SH-SY5Y (cell line): ENCODE measurements at regions not wholly inside any gene's neighbourhood (a gene's known extent, or its start where the extent isn't known, plus 50 kb on each side); places are given as distances from the start of the nearest gene placed in this dataset.

ENCODE experiments used
- GATA2 ChIP-seq: IDR thresholded peaks from 2 replicates; pipeline ENCODE4 v1.6.1; 2011; ENCODE audit warnings: mild to moderate bottlenecking, low read depth, low read length
- GATA3 ChIP-seq: IDR thresholded peaks from 2 replicates; pipeline ENCODE4 v1.6.1; 2011; ENCODE audit warnings: low read depth, mild to moderate bottlenecking, low read length, moderate library complexity

DNA sequence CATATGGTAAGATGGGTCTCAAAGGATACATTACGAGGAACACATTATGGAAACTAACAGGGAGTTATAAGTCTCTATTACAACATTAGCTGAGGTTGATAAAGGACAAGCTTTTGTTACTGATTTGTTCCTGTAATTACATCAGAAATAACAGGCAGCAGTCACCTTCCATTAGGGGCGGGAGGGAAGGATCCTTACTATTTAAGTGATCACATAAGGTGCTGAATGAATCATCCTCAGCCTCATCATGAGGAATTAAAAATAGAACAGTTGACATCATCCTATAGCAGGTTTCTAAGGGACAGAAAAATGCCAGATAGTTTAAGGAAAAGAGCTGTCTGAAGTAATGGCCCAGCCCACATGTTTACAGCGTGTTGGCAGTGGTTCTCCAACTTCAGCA, 86.9 kb upstream of the MGAT5 start:
- no peak for TF ChIP-seq GATA2
- no peak for TF ChIP-seq GATA3

DNA sequence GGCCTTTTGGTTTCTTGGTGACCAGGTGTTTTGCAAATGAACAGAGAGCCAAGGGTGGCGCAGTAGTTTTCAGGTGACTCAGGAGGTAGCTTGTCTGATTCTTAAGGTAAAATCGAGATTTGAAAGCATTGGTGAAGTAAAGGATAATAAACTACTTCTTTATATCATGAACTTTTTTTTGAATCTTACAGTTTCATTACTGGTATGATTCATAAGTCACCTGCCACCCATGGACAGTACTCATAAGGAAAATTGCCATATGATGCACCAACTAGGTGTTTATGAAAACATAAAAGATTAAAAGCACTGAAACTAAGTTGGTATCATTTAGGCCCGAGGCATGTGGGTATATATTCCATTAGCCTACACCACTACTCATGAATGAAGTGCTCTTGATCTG, 84.1 kb upstream of the MGAT5 start:
- TF ChIP-seq GATA2 = no peak
- no peak for TF ChIP-seq GATA3

DNA sequence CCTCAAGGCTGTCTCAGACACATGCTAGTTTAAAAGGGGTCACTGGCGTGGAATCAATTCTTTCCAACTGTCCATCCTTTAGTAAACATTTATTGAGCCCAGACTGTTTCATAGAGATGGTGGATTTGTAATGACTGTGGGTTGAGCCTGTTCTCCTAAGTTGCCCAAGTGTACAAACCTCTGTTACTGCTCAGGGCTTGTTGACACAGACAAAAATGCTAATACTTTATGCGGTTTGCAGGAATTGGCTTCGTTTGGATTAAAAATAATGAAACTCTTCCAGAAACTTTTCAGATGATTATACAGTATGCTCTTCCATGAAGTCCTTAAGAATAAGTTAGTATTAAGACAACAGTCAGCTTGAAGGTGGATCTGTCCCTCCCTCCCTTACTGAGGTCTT, 83.6 kb upstream of the MGAT5 start:
- TF ChIP-seq GATA3 = no peak
- no peak for TF ChIP-seq GATA2

DNA sequence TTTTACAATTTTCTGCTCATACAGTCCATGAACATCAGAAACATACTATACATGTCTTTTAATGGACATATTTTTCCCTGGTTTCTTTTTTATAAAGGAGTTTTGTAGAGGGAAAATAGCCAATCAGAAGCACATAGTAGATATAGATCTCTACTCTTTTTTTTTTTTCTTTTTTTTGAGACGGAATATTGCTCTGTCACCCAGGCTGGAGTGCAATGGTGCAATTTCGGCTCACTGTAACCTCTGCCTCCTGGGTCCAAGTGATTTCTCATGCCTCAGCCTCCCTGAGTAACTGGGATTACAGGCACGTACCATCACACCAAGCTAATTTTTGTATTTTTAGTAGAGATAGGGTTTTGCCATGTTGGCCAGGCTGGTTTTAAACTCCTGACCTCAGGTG, 83.2 kb upstream of the MGAT5 start:
- TF ChIP-seq GATA2 = no peak

DNA sequence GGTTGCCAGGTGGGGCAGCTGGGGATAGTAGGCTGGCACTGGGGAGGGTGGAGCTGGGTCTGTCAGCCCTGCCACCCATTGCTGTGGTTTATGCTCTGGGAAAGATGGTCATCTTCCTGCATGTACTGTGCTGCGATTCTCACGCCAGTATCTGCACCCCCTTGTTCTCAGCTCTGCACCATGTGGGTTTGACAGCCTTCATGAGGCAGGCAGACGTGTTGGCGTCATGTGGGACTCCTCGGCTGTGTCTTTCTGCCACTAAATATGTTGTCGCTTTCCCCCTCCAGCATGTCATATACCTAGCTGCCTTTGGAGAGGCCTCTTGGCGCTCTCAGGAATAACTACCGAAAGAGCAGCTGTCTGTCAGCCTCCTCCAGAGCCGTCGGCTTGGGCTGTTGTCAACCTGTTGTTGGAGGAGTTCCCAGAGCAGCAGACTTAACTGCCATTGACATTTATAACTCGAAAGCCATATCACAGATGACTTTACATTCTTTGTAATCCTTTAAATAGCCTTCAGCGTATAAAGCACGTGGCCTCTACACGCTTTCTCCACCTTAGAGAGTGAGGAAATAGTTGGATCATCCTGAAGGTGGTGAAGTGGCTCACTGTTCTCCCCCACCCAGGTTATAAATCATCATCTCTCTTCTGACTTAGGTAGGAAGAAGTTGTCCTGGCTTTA, 80.4 kb upstream of the MGAT5 start:
- TF ChIP-seq GATA3 (no peak), GATA2 (no peak)

DNA sequence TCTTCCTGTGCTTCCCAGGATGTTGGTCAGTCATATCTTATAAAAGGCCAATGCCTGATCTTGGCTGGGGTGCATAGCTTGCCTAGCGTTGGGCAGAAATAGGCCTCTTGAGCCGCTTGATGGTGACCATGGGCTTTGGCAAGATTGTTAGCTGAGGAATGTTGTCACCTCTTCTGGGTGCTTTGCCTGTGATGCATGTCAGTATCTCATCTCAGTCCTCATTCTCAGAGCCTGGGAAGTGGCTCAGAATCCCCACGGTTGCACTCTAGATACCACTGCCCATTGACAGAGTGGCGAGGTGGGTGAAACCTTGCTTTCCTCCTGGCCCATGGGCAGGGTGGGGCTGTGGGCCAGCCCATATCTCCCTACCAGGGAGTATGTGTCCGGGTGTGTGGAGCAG, 79.2 kb upstream of the MGAT5 start:
- TF ChIP-seq GATA2 (no peak), GATA3 (no peak)

DNA sequence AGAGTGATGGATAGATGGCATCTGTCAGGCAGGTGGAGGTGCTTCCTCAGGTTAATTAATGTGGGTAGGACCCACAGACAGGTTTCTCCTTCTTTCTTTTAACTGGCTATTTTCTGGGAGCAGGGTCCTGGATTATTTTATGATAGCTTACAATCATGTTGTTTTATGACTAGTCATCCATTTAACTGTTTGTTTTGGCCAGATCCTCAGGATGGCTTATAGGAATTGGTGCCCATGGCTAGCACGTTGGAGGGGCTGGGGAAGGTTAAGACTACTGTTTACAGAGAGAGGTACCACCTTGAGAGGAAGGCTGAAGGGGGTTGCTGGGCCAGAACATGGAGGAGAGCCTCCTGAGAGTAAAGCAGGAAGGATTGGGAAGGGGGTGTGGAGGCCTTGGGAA, 78.0 kb upstream of the MGAT5 start:
- TF ChIP-seq GATA3 (no peak), GATA2 (no peak)

DNA sequence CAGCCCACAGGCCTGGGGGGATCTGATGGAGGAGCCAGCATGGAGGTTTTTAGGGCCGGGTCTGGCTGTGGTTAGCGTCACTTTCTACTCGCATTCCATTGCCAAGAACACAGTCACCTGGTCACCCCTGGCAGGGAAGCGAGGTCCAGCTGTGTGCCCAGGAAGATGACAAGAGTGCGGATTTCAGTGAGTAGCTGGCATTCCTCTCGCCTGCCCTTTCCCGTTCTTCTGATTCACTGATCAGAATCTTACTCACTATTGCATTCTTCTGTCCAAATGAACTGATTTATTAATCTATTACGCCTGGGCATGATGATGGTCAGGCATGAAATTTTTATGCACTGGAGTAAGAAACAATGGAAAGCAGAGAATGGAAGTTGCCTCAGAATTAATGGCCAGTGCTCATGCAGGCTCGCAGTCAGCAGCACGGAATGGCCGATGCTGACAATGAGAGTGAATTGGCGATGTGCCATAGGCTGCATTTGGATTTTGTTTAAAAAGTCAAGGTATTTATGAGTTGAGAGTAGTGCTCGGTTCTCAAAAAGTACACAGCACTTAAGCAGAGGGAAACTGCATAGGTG, 76.4 kb upstream of the MGAT5 start:
- no peak for TF ChIP-seq GATA3
- TF ChIP-seq GATA2 = no peak

DNA sequence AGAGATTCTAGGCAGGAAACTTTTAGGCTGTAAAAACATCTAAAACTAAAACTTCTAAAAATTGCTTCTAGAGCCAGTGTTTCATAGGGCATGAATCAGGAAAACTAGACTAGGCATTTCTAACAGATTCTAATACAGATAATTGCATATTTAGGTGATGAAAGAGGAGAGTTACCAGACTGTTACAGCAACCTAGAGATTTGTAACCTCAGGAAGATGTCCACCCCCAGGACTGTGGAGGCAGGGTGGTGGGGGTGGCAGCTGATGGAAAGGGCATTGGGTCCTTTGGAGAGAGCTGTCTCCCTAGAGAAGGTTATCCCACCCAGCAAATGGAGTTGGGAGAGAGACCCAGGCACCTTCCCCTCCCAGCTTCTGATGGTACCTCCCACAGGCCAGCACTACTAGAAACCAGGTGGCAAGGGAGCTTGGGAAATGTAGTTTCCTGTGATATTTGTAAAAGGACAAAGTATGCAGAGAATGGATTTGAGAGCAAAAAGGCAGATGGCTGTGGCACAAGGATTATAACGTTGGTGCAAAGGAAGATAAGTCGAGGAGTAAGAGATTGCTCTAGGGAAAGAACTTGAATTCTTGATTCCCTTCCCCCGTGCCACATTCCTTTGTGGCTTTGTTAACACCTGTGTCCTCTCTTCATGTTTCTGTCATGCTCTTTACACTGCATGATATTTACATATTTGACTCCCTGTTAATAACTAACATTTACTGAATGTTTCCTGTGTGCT, 75.6 kb upstream of the MGAT5 start:
- TF ChIP-seq GATA3 (no peak), GATA2 (no peak)

DNA sequence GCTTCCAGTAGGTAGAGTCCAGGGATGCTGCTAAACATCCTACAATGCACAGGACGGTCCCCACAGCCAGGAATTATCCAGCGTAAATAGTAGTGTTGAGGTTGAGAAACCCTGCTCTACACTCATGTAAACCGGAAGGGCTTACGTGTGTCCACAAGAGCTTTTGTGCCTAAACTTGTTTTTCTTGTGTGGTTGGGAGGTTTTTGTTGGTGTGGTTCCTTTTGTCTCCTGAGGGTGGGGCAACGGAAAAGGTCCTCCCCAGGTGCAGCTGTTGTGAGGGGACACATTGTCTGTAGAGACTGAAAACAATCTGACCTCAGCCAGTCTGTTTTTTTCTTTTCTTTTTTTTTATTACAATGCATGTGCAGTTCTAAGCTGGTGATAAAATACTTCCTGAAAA, 72.7 kb upstream of the MGAT5 start:
- no peak for TF ChIP-seq GATA3
- TF ChIP-seq GATA2 = no peak

DNA sequence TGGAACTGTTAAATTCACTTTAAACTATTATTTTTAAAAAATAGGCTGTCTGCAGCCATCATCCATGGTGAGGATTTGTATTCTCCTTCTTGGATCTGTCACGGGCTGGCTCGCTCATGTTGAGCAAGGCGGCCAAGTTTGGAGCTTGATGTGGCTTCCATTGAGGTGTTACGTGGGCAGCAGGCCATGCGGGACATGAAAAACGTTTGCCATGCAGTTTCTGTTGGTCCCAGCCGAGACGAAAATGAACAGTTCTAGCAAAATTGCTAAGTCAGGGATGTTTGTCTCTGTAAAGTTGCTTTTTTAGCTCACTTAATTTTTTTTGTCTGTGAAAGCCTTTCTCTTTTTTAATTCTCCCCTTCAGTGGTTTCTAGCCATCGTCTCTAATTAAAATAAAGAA, 70.2 kb upstream of the MGAT5 start:
- TF ChIP-seq GATA2 (no peak), GATA3 (no peak)

DNA sequence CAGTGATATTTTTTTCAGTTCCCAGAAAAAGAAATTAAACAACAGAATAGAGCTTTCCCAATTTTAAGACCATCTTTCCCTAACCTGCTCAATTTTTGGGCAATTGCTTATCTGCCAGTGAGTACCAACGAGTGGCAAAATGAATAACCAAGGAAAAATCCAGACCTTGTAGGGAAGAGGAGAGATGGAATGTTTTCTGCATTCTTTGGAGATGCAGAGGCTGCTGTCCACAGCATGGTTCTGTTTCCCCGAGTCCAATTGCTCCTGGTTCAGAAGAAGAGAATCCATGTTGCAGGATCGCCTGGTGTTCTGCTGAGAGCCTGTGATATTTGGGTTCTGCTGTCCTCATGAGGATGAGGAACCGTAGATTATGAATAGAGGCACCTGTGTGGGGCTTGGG, 68.2 kb upstream of the MGAT5 start:
- TF ChIP-seq GATA3 = no peak
- TF ChIP-seq GATA2 = no peak

DNA sequence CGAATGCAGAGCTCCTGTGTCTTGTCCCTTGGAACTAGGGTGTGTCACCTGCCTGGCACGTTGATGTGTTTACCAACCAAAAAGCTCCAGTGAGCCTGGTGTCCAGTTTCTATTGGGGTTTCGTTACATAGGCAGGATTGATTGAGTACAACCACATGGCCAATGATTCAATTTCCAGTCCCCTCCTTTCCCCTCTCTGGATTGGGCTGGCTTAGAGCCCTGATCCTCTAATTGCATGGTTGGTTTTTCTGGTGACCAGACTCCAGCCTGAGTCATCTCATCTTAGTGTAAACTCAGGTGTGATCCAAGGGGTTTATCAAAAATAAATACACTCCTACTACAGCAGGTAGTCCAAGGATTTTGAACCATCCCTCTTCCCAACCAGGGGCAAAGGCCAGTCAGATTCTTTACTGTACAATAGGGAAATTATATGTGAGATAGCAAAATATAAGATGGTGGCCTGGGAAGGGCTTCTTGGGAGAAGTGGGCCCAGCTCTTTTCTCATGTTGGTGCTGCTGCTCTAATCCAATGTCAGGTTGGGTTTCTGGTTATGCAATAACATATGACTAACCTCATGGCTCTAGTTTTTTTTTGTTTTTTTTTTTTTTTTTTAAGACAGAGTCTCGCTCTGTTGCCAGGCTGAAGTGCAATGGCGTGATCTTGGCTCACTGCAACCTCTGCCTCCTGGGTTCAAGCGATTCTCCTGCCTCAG, 64.7 kb upstream of the MGAT5 start:
- TF ChIP-seq GATA2 (no peak), GATA3 (no peak)

DNA sequence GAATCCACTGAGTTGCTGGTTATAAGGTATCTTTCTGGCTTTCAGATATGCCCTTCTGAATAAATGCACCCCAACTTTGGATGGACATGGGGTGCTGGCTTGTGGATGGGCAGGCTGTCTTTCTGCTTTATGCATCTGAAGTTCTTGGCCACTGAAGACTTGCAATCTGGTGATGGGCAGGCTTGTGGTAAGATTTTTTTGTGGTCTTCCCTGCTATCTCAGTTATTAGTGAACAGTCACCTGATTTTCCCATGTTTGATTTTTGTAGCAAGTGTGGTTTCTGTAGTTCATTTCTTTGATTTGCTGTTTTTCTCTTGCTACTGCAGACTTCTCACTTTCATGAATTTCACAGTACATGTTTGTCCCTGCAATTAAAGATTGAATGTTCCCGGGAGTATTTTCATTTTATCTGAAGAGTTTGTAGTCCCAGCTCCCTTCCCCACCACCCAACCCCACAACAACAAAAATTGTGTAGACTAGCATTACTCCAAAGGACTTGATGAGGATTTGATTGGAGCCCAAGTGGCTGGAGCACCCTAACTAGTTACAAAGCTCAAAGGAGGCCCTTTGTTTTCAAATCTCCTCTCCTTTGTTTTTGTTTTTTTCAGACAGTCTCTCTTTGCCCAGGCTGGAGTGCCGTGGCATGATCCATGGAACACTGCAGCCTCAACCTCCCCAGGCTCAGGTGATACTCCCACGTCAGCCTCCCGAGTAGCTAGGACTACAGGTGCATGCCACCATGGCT, 63.6 kb upstream of the MGAT5 start:
- no peak for TF ChIP-seq GATA2
- TF ChIP-seq GATA3 = no peak
